ENCODE measurements at regions not wholly inside any gene's neighbourhood (a gene's known extent, or its start where the extent isn't known, plus 50 kb on each side); places are given as distances from the start of the nearest gene placed in this dataset.
"Not testable (repeated sequence)": the region's sequence is repeated elsewhere in the genome, so short reads cannot be mapped to it uniquely, and the experiment has no call there.

- intact Hi-C loops (cut with micrococcal nuclease) = no loop called here
- DNase-seq = no peak
- ATAC-seq = no peak
These were observed 86.1 kb downstream of the RAP2A start for GRCh38 chr13:97520061-97520460.

DNA sequence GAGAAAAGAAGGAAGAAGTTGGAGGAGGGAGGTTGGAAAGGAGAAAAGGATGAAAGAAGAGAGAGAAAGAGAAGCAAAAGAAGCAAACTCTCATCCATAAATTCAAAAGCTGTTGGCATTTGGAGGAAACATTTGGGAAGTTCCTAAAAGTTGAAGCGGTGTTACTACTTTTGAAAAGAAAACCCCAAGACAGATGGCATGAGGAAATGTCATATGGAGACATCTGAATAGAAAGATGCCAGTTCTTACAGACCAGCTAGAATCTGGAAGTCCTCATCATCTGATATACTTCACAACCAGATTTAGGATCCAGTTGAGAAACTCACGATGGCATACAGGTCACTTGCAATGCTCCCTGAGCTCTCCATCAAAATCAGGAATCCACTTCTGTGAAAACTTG is 86.9 kb downstream of the RAP2A start:
- intact Hi-C loops (cut with micrococcal nuclease) = no loop called here
- no peak for DNase-seq
- no peak for ATAC-seq

- DNase-seq (no peak), ATAC-seq (no peak)
- intact Hi-C loops (cut with micrococcal nuclease) = no loop called here
These were observed 87.8 kb downstream of the RAP2A start for GRCh38 chr13:97521726-97522125.

DNA sequence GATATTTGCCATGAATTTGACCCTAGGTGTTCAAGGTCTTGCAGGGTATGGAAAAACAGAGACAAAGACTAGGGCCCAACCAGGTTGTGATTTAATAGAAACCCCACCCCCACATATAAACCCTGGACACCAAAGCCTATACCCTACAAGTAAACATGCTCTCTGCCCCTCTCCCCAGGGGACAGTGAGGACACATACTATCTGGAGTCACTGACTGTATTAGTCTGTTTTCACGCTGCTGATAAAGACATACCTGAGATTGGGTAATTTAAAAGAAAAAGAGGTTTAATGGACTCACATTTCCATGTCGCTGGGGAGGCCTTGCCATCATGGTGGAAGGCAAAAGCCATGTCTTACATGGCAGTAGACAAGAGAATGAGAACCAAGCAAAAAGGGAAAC is 88.3 kb downstream of the RAP2A start:
- ATAC-seq (no peak), DNase-seq (no peak)
- intact Hi-C loops (cut with micrococcal nuclease) = no loop called here

DNA sequence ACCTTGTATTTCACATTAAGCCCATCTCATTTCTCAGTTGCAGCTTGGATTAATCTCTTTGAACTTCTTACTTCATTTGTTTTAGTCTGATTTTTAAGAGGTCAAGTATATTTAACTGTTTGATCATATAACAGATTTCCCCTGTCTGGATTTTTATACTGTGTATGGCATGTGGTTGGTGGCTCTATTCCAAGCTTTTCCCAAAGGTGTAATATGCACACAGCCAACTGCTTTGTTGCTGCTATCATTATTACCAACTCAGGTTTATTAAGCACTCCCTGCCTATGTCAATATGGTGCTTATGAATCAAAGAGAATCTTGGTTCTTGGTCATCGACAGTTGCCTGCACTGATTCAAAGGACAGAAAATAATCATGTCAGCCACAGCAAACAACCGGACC is 92.6 kb downstream of the RAP2A start:
- intact Hi-C loops (cut with micrococcal nuclease) = no loop called here
- DNase-seq (no peak), ATAC-seq (no peak)

DNA sequence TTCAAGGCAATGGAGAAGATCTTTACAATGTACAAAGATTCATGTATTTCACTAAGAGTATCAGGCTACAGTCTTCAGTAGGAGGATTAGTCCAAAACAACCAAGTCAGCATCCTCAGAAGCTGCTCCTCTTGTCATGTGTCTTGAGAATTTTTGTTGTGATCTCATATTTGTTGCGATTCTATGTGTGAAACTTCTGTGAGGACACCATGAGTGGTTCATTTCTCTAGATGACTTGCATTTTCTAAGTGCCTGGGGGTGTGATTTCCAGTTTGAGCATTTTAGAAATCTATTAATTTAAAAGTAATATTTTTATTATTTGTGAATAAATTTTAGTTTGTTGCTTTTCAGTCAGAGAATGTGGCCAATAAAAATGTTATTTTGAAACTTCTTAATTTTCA is 94.5 kb downstream of the RAP2A start:
- ATAC-seq = no peak
- DNase-seq = no peak
- intact Hi-C loops (cut with micrococcal nuclease) = no loop called here

DNA sequence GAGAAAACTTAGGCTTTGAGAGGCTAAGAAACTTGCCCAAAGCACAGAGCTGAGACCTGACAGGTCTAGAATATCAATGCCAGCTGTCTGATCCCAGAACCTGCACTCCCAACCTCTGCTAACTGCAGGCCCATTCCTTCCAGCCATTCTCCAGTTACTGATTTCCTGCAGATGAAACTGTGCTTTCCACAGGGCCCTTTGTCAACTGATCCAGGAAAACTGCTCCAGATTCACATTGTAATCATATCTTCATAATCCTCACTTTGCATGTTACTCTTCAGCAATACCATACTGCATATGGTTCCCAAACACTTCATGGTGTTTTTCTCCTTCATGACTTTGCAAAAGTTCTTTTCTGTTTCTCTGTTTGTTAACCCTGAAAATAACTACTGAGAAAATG is 100.6 kb downstream of the RAP2A start:
- ATAC-seq = no peak
- intact Hi-C loops (cut with micrococcal nuclease) = no loop called here
- DNase-seq = no peak

- intact Hi-C loops (cut with micrococcal nuclease) = no loop called here
- no peak for ATAC-seq
- DNase-seq = no peak
These were observed 101.6 kb downstream of the RAP2A start for GRCh38 chr13:97535614-97536013.

- ATAC-seq = no peak
- intact Hi-C loops (cut with micrococcal nuclease) = no loop called here
- no peak for DNase-seq
These were observed 103.1 kb downstream of the RAP2A start for GRCh38 chr13:97537110-97537509.

GRCh38 chr13:97538203-97538602 is 104.2 kb downstream of the RAP2A start:
- no peak for ATAC-seq
- intact Hi-C loops (cut with micrococcal nuclease) = no loop called here
- DNase-seq = no peak

GRCh38 chr13:97539651-97540610 is 106.0 kb downstream of the RAP2A start:
- intact Hi-C loops (cut with micrococcal nuclease) = no loop called here

DNA sequence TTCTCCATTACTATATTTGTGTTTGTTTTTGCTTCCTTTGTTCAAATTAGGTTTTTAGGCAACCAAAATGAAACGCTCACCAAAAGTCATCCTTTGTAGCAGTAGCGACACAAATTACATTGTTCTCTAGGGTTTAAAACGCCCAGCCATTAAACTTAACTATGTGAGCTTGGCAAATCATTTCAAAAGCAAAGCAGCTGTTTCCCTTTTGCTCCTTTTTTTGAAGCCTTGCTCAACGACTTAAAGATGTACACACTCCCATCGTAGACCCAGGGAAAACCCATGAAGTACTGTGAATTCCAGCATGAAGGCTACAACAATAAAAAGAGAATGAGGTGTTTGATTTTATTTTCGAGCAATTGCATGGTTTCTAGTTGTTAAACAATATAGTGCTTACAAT is 106.7 kb downstream of the RAP2A start:
- no peak for DNase-seq
- intact Hi-C loops (cut with micrococcal nuclease) = no loop called here
- peak; percentile 27 for ATAC-seq

More at GRCh38 chr13:97539651-97540610, 106.0 kb downstream of the RAP2A start:
- DNase-seq (no peak), ATAC-seq (no peak)

- DNase-seq (no peak), ATAC-seq (no peak)
- intact Hi-C loops (cut with micrococcal nuclease) = no loop called here
These were observed 108.2 kb downstream of the RAP2A start for GRCh38 chr13:97542102-97542685.

DNA sequence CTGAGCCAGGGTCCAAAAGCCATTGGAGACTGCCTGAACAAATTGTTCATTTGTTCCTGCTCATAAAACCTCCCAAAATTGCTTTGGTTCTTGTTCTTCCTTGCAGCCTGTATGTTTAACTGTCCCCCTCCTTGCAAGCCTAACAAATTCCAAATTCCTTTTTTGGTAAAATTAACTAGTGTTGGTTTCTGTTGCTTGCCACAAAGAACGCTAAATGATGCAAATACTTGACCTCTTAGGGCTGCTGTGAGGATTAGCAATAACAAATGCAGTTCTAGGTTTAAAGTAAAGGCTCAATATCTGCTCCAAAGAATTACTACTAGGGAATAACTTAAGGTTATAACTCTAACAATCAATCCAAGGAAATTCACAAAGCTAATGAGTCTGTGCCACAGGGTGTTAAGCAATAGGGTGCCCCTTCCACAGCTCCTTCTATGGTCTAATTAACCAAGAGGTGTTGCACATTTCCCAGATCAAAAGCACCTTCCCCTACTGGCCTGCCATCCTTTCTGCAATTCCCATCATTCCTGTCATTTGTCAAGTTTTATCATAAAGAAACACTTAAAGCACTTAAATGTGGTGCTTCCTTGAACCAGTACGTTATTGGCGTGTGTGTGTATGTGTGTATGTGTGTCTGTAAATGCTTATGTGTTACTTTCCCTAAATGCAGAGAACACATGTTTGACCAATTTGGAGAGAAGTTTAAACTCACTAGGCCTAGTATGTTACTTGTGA is 110.2 kb downstream of the RAP2A start:
- intact Hi-C loops (cut with micrococcal nuclease) = no loop called here
- no peak for ATAC-seq
- no peak for DNase-seq

DNA sequence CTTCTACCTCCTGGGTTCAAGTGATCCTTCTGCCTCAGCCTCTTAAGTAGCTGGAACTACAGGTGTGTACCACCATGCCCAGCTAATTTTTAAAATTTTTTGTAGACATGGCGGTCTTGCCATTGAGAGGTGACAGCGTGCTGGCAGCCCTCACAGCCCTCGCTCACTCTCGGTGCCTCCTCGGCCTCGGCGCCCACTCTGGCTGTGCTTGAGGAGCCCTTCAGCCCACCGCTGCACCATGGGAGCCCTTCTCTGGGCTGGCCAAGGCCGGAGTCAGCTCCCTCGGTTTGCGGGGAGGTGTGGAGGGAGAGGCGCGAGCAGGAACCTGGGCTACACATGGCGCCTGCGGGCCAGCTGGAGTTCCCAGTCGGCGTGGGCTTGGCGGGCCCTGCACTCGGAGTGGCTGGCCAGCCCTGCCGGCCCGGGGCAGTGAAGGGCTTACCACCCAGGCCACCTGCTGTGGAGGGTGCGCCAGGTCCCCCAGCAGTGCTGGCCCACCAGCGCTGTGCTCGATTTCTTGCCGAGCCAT is 111.1 kb downstream of the RAP2A start:
- ATAC-seq; intact Hi-C loops (cut with micrococcal nuclease); DNase-seq: not testable (repeated sequence)

DNA sequence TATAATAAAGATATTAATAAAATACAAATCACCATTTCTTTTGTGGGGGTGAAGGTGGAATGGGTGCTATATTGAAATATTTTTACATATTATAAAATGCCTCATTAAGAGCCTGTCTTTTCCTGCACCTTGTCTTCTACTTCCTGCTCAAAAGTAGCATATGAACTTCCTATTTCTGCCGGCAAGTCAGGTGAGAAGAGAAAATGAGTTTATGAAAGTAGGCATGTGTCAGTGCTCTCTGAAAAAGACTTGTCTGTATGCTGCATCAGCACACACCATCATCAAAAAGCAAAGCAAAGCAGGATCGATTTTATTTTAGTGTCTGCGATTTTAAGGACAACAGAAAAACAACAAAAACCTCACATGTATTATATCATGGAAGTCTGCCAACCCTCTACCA is 114.2 kb downstream of the RAP2A start:
- DNase-seq (no peak), ATAC-seq (no peak)
- intact Hi-C loops (cut with micrococcal nuclease) = no loop called here

DNA sequence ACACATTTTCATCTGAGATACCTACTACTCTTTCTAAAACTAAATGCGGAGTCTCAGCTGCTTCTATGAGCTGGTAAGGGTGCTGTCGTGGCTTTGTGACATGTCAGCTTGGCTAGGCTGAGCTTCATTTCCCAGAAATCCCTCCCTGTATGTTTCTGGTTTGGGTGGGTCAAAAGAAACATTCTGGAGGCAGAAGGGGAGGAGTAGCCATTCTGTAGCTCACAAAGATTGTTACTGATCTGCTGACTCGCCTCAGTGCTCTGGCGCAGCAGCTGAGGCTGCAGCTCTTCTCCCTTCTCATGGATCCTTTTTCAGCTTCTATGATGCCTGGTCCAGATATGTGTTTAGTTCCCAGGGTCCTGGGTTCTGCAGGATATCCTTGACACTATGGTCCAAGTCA is 114.7 kb downstream of the RAP2A start:
- ATAC-seq (no peak), DNase-seq (no peak)
- intact Hi-C loops (cut with micrococcal nuclease) = no loop called here

- intact Hi-C loops (cut with micrococcal nuclease) = no loop called here
- ATAC-seq = no peak
- no peak for DNase-seq
These were observed 115.2 kb downstream of the RAP2A start for GRCh38 chr13:97549201-97549600.

GRCh38 chr13:97554496-97554895 is 120.5 kb downstream of the RAP2A start:
- no peak for ATAC-seq
- intact Hi-C loops (cut with micrococcal nuclease) = no loop called here
- DNase-seq = no peak

GRCh38 chr13:97555034-97555433 is 121.1 kb downstream of the RAP2A start:
- DNase-seq = no peak

More at GRCh38 chr13:97555034-97555433, 121.1 kb downstream of the RAP2A start:
- no peak for ATAC-seq
- intact Hi-C loops (cut with micrococcal nuclease) = no loop called here

Measured in left ventricle myocardium superior (tissue), 1 donor.